ENCODE measurements at regions not wholly inside any gene's neighbourhood (a gene's known extent, or its start where the extent isn't known, plus 50 kb on each side); places are given as distances from the start of the nearest gene placed in this dataset.

DNA sequence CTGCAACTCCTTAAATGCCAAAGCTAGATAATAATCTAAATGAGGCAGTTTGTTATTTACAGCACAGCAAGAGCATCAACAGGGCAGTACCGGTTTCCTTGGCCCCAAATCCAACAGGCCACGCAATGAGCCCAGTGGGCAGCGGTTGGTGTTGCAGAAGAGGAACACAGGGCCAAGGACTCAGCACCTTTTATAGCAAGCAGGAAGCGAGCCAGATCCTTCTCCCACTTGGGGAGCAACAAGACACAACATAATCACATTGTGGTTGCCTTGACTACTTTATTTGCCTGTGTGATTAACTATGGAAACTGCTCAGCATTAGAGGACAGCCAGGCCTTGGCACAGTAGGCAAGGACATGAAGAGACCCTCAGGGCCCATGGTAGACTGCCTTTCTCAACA is 67.1 kb upstream of the HTR2A start:
- Histone ChIP-seq H2BK12ac (ENCODE audit: insufficient read length, low read depth, low read length) (no peak overlapping the region), H2AK5ac (ENCODE audit: insufficient read length, low read length) (no peak overlapping the region), H2BK120ac (ENCODE audit: low read depth, low read length, poor library complexity, severe bottlenecking) (no peak overlapping the region), H3K23me2 (ENCODE audit: insufficient read length, low read depth, low read length, poor library complexity, severe bottlenecking) (no peaks in the 10 kb centered on the region), H2BK15ac (ENCODE audit: low read depth, low read length) (no peak overlapping the region), H4K5ac (ENCODE audit: insufficient read length, low read depth, low read length) (no peak overlapping the region), H3K79me1 (ENCODE audit: insufficient read depth, low read depth, low read length, poor library complexity, severe bottlenecking) (no peaks in the 10 kb centered on the region), H4K8ac (replicated peaks; ENCODE audit: insufficient read length, low read depth, low read length) (no peak overlapping the region), H2BK20ac (ENCODE audit: low read depth, low read length, poor library complexity, severe bottlenecking) (no peak overlapping the region), H3K79me2 (ENCODE audit: insufficient read depth, low read length) (no peaks in the 10 kb centered on the region), H3K56ac (ENCODE audit: insufficient read length, low read depth, low read length) (no peak overlapping the region), H2AFZ (ENCODE audit: low read length) (no peak overlapping the region), H3K27me3 (ENCODE audit: insufficient read depth, low read length) (no peaks in the 10 kb centered on the region), H2BK5ac (ENCODE audit: insufficient read length, low read length) (no peak overlapping the region), H3K9ac (ENCODE audit: extremely low read depth, insufficient read length, low read length) (no peak overlapping the region), H3K4me1 (ENCODE audit: insufficient read depth, low read length) (no peaks in the 10 kb centered on the region), H3K4me2 (ENCODE audit: insufficient read depth, insufficient read length, low read length) (no peak overlapping the region), H3T11ph (ENCODE audit: low read length) (no peak overlapping the region), H3K23ac (ENCODE audit: insufficient read length, low read depth, low read length) (no peak overlapping the region), H3K18ac (ENCODE audit: insufficient read length, low read depth, low read length) (no peak overlapping the region), H3K4ac (ENCODE audit: low read depth, low read length) (no peak overlapping the region), H3K9me3 (ENCODE audit: control insufficient read depth, low read depth, low read length) (no peaks in the 10 kb centered on the region), H4K20me1 (ENCODE audit: control insufficient read depth, insufficient read depth, insufficient read length) (no peaks in the 10 kb centered on the region), H3K14ac (ENCODE audit: insufficient read depth, low read length) (no peak overlapping the region), H3K27ac (ENCODE audit: insufficient read length, low read depth, low read length) (no peak overlapping the region), H4K91ac (ENCODE audit: insufficient read length, low read depth, low read length) (no peak overlapping the region)
- Mint-ChIP-seq H3K4me1 (no peaks in the 10 kb centered on the region), H3K36me3 (ENCODE audit: insufficient read depth in 1 of 3, low read depth in 3 of 3) (no peaks in the 10 kb centered on the region), H3K9me3 (no peaks in the 10 kb centered on the region; a peak in 1 of 5 replicates), H3K27ac (no peak overlapping the region), H3K27me3 (ENCODE audit: low read depth) (no peaks in the 10 kb centered on the region), H3K4me3 (no peak overlapping the region)
- DNase-seq, result no peak
- no peak for TF ChIP-seq CTCF (conservative IDR thresholded peaks at IDR 0.05)
- no CpG with 5 or more reads among the region's 4 CpGs for WGBS (ENCODE audit: extremely low coverage, insufficient read length, low lambda C conversion rate)

Data from H9 (cell line).